ENCODE measurements at regions not wholly inside any gene's neighbourhood (a gene's known extent, or its start where the extent isn't known, plus 50 kb on each side); places are given as distances from the start of the nearest gene placed in this dataset.
A peak's percentile ranks its signal among the peaks of the same experiment; 100 is the strongest.

DNA sequence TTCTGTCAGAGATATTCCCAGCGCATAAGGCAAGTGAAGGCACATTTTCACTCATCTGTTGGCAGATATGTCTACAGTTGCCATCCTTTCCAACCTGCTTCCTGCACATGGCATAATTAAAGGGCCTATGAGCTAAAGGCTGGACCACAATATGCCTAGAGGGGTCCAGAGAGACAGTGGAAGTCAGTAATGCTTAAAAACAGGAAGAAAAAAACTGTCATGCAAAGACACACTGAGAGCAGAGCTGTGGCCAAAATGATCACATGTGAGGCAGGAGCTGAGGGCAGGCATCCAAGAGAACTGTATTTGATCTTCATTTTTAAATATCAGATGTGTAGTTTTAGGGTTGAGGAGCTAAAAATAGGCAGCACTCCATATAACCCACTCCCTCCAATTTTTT, 125.0 kb upstream of the BACH2 start:
- CTCF ChIA-PET: interaction anchor here (0.7 to 1.3 kb wide), 2 partner anchors 13 to 28 kb away, joined by 3 to 10 read pairs; no protein-coding TSS in a partner anchor
- peak overlapping the region; percentile 12 for H3K27ac ChIP-seq (ENCODE audit: low read depth, low read length)
- POLR2A ChIA-PET: no interaction called here

DNA sequence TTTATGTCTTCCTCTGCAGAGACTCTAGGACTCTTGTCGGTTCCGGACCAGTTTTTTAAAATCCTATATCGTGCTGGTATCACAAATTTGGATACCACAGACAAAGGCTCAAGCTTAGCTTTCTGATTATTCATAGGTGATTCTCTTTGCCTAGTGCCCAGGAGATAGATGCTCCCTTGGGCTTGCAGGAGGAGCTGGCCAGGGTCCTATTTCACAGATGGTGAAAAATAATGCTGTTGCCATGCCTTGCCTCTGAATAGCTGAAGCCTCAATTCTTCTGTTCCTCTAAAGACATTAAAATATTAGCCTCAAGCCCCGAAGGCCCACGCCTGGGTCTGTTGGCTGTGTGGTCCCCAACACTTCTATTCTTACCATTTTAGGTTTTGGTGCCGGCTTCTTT, 123.9 kb upstream of the BACH2 start:
- POLR2A ChIA-PET: no interaction called here
- Histone ChIP-seq H3K9me3 (ENCODE audit: control insufficient read depth, insufficient read depth, low read length) (no peaks in the 10 kb centered on the region), H3K27ac (ENCODE audit: low read depth, low read length) (no peak overlapping the region), H3K27me3 (ENCODE audit: control insufficient read depth, insufficient read depth, low read length) (peaks cover 11% of the 10 kb centered on the region), H3K4me3 (ENCODE audit: low read depth, low read length) (no peak overlapping the region)
- TF ChIP-seq, protein P1, sequence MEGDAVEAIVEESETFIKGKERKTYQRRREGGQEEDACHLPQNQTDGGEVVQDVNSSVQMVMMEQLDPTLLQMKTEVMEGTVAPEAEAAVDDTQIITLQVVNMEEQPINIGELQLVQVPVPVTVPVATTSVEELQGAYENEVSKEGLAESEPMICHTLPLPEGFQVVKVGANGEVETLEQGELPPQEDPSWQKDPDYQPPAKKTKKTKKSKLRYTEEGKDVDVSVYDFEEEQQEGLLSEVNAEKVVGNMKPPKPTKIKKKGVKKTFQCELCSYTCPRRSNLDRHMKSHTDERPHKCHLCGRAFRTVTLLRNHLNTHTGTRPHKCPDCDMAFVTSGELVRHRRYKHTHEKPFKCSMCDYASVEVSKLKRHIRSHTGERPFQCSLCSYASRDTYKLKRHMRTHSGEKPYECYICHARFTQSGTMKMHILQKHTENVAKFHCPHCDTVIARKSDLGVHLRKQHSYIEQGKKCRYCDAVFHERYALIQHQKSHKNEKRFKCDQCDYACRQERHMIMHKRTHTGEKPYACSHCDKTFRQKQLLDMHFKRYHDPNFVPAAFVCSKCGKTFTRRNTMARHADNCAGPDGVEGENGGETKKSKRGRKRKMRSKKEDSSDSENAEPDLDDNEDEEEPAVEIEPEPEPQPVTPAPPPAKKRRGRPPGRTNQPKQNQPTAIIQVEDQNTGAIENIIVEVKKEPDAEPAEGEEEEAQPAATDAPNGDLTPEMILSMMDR (IDR thresholded peaks at IDR 0.05; ENCODE audit: low read depth, low read length): no peak
- DNase-seq (ENCODE audit: low read depth, low spot score): no peak
- CTCF ChIA-PET: interaction anchor here (0.5 to 2.0 kb wide), 3 partner anchors 27 to 596 kb away, joined by 3 to 10 read pairs (median 9); no protein-coding TSS in a partner anchor

More for the DNA sequence above, 125.0 kb upstream of the BACH2 start:
- Histone ChIP-seq H3K27me3 (ENCODE audit: control insufficient read depth, insufficient read depth, low read length) (peaks cover 11% of the 10 kb centered on the region), H3K9me3 (ENCODE audit: control insufficient read depth, insufficient read depth, low read length) (no peaks in the 10 kb centered on the region), H3K4me3 (ENCODE audit: low read depth, low read length) (no peak overlapping the region)
- TF ChIP-seq, protein P1 (IDR thresholded peaks at IDR 0.05; ENCODE audit: low read depth, low read length): no peak
- DNase-seq (ENCODE audit: low read depth, low spot score): no peak

DNA sequence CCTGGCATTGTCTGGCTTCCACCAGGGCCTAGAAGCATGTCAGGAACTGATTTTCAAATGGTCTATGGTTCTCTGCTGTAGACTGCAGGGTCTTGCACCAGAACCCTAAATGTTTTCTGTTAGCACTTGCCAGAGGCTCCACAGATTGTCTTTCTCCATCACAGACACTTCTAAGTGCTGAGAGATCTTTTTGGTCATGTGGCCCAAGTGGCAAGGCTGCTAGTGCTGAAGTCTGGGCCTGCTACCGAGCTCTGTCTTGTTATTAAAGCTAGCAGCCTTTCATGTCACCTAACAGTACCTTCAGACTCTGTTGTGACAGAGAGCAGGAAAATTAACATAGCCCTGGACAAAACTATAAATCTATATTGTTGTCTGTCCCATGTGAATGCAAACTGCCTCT, 120.7 kb upstream of the BACH2 start:
- Histone ChIP-seq H3K27ac (ENCODE audit: low read depth, low read length) (no peak overlapping the region), H3K4me3 (ENCODE audit: low read depth, low read length) (no peak overlapping the region), H3K9me3 (ENCODE audit: control insufficient read depth, insufficient read depth, low read length) (no peaks in the 10 kb centered on the region), H3K27me3 (ENCODE audit: control insufficient read depth, insufficient read depth, low read length) (peaks cover 11% of the 10 kb centered on the region)
- TF ChIP-seq, protein P1 (IDR thresholded peaks at IDR 0.05; ENCODE audit: low read depth, low read length): no peak
- no peak for DNase-seq (ENCODE audit: low read depth, low spot score)
- ChIA-PET POLR2A (no interaction called here), CTCF (interaction anchor here (0.7 kb wide), 1 partner anchor 24 kb away, joined by 3 read pairs; no protein-coding TSS in a partner anchor)

DNA sequence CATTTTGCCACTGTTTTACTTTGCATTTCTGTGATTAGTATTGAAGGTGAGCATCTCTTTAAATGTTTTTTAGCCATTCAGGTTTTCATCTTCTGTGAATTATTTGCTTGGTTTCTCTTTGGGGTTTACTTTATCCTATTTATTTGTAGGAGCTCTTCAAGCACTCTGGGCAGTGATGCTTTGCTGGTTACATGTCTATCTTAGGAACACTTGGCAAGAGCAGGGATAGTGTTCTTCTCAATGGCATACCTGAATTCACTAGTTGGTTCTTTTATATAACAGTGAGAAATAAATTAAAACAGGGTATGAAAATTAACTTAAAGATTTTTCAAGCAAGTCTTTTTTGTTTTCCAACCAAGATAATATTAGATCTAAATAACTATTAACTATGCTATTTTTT, 119.7 kb upstream of the BACH2 start:
- Histone ChIP-seq H3K27ac (ENCODE audit: low read depth, low read length) (no peak overlapping the region), H3K27me3 (ENCODE audit: control insufficient read depth, insufficient read depth, low read length) (peaks cover 6% of the 10 kb centered on the region), H3K9me3 (ENCODE audit: control insufficient read depth, insufficient read depth, low read length) (no peaks in the 10 kb centered on the region), H3K4me3 (ENCODE audit: low read depth, low read length) (no peak overlapping the region)
- TF ChIP-seq, protein P1 (IDR thresholded peaks at IDR 0.05; ENCODE audit: low read depth, low read length): no peak
- ChIA-PET POLR2A (no interaction called here), CTCF (interaction anchor here (0.5 to 1.7 kb wide), 2 partner anchors 125 to 476 kb away, joined by 3 to 7 read pairs; no protein-coding TSS in a partner anchor)
- no peak for DNase-seq (ENCODE audit: low read depth, low spot score)

DNA sequence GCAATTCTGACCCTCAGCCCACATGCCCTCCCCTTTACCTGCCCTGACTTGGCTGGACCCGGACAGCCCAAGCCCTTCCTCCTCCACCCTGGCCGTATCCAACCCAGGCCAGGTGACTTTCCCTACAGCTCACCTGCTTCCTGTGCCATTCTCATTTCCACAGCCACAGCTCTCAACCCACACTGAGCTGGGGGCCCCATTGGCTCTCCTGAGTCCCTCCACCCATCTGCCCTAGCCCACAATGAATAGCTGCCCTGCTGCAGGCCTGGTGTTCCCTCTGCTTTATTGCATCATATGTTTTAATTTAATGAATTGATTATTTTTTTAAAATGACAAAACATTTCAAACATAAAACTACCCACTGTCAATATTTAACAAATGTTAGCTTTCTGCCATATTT, 118.5 kb upstream of the BACH2 start:
- CTCF ChIA-PET: interaction anchor here (0.7 to 1.7 kb wide), 3 partner anchors 22 to 475 kb away, joined by 3 to 7 read pairs (median 4); no protein-coding TSS in a partner anchor
- no peak overlapping the region for H3K4me3 ChIP-seq (ENCODE audit: low read depth, low read length)
- peaks cover 5% of the 10 kb centered on the region for H3K27me3 ChIP-seq (ENCODE audit: control insufficient read depth, insufficient read depth, low read length)
- no peak overlapping the region for H3K27ac ChIP-seq (ENCODE audit: low read depth, low read length)
- no peak for DNase-seq (ENCODE audit: low read depth, low spot score)
- POLR2A ChIA-PET: no interaction called here
- H3K9me3 ChIP-seq (ENCODE audit: control insufficient read depth, insufficient read depth, low read length): no peaks in the 10 kb centered on the region
- TF ChIP-seq, protein P1 (IDR thresholded peaks at IDR 0.05; ENCODE audit: low read depth, low read length): no peak
